ENCODE measurements at regions not wholly inside any gene's neighbourhood (a gene's known extent, or its start where the extent isn't known, plus 50 kb on each side); places are given as distances from the start of the nearest gene placed in this dataset.

DNA sequence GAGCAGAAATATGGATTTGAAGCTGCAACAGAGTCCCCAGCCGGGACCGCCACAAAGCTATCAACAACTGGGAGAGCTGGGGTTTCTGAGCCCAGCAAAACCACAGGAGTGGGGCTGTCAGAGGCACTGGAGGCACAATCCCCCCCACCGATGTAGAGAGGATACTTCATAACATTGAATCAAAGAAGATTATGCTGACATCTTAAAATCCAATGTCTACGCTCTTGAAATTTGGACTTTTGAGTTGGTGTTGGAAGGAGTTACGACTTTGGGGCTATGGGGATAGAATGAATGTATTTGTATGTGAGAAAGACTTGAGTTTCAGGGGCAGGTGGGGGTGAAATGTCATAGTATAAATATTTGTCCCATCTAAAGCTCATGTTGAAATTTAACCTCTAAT is 1121.6 kb upstream of the CDH8 start:
- TF ChIP-seq CTCF (IDR thresholded peaks at IDR 0.05), result no peak
- TF ChIP-seq POLR2A (IDR thresholded peaks at IDR 0.05), result no peak

Data from uterus (tissue), 2 donors.